ENCODE measurements at regions not wholly inside any gene's neighbourhood (a gene's known extent, or its start where the extent isn't known, plus 50 kb on each side); places are given as distances from the start of the nearest gene placed in this dataset.

DNA sequence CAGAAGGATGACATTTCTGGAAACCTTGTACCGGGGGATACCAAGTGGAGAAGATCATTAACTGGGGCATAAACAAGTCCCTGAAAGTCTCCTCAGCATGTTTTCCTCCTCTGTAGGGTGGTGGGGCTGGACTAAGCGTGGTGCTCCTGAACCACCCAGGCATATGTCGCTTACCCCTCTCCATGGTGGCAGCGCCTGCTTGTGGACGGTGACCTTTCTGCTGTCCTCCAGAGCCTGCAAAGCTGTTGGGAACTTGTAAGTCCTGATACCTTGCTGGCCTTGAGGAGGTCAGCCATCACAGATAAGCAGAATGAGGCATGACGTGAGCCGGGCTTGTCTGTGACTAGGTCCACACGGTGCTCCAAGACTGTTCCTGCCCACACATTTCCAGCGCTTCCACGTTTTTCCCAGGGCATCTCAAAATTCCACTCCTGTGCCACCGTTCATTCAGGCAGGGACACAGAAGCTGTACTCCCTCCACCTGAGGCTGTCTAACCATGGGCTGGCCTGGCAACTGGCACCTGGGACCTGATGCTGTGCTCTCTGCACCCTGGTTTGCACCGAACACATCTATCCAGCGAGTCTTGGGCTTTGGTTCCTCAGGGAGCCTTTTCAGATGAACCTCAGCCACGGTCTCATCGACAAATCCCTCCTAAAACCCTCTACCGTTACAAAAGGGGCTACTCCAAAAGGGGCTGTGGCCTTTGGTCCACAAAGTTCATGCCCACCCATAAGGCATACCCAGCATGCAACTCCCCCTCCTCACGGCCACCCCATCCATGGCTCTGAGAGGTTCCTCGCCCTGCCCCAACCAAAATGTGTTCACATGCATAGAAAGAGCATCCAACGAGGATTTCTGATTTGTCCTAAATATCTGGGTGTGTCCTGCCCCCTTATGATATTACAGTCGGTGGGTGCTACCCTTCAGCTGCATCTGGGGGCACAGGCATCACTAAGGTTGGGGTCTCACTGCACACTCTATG is 199.6 kb upstream of the DIO3 start:
- Histone ChIP-seq H3K9me3 (ENCODE audit: low read length) (no peaks in the 10 kb centered on the region), H3K4me3 (ENCODE audit: low read length) (no peak overlapping the region), H3K79me2 (replicated peaks; ENCODE audit: insufficient read depth, low read length) (no peaks in the 10 kb centered on the region), H3K36me3 (ENCODE audit: insufficient read depth, low read length) (no peaks in the 10 kb centered on the region), H3K27ac (ENCODE audit: low read length) (no peak overlapping the region), H3K9ac (ENCODE audit: low read length) (no peak overlapping the region), H2AFZ (ENCODE audit: low read depth, low read length) (no peak overlapping the region), H3F3A (ENCODE audit: insufficient read depth, low read length, poor library complexity, severe bottlenecking) (no peaks in the 10 kb centered on the region), H3K4me2 (ENCODE audit: low read length) (no peak overlapping the region), H4K20me1 (ENCODE audit: insufficient read depth) (no peaks in the 10 kb centered on the region), H3K9me2 (ENCODE audit: insufficient read depth, low read length) (no peaks in the 10 kb centered on the region), H3K27me3 (ENCODE audit: insufficient read depth, low read depth, low read length) (no peaks in the 10 kb centered on the region)
- TF ChIP-seq RAD21 (conservative IDR thresholded peaks at IDR 0.05) (no peak), EP300 (conservative IDR thresholded peaks at IDR 0.05; ENCODE audit: poor library complexity, severe bottlenecking) (no peak), SMC3 (conservative IDR thresholded peaks at IDR 0.05; ENCODE audit: poor library complexity) (no peak), POLR2AphosphoS5 (IDR thresholded peaks at IDR 0.05) (no peak), EZH2 (IDR thresholded peaks at IDR 0.05; ENCODE audit: borderline replicate concordance, insufficient read depth, low read length, poor library complexity, severe bottlenecking) (no peak), MXI1 (conservative IDR thresholded peaks at IDR 0.05; ENCODE audit: poor library complexity, severe bottlenecking) (no peak), TAF1 (IDR thresholded peaks at IDR 0.05; ENCODE audit: low read depth) (no peak)
- TF ChIP-seq, protein P1, sequence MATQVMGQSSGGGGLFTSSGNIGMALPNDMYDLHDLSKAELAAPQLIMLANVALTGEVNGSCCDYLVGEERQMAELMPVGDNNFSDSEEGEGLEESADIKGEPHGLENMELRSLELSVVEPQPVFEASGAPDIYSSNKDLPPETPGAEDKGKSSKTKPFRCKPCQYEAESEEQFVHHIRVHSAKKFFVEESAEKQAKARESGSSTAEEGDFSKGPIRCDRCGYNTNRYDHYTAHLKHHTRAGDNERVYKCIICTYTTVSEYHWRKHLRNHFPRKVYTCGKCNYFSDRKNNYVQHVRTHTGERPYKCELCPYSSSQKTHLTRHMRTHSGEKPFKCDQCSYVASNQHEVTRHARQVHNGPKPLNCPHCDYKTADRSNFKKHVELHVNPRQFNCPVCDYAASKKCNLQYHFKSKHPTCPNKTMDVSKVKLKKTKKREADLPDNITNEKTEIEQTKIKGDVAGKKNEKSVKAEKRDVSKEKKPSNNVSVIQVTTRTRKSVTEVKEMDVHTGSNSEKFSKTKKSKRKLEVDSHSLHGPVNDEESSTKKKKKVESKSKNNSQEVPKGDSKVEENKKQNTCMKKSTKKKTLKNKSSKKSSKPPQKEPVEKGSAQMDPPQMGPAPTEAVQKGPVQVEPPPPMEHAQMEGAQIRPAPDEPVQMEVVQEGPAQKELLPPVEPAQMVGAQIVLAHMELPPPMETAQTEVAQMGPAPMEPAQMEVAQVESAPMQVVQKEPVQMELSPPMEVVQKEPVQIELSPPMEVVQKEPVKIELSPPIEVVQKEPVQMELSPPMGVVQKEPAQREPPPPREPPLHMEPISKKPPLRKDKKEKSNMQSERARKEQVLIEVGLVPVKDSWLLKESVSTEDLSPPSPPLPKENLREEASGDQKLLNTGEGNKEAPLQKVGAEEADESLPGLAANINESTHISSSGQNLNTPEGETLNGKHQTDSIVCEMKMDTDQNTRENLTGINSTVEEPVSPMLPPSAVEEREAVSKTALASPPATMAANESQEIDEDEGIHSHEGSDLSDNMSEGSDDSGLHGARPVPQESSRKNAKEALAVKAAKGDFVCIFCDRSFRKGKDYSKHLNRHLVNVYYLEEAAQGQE (IDR thresholded peaks at IDR 0.05; ENCODE audit: borderline replicate concordance), result no peak
- TF ChIP-seq, protein P2, sequence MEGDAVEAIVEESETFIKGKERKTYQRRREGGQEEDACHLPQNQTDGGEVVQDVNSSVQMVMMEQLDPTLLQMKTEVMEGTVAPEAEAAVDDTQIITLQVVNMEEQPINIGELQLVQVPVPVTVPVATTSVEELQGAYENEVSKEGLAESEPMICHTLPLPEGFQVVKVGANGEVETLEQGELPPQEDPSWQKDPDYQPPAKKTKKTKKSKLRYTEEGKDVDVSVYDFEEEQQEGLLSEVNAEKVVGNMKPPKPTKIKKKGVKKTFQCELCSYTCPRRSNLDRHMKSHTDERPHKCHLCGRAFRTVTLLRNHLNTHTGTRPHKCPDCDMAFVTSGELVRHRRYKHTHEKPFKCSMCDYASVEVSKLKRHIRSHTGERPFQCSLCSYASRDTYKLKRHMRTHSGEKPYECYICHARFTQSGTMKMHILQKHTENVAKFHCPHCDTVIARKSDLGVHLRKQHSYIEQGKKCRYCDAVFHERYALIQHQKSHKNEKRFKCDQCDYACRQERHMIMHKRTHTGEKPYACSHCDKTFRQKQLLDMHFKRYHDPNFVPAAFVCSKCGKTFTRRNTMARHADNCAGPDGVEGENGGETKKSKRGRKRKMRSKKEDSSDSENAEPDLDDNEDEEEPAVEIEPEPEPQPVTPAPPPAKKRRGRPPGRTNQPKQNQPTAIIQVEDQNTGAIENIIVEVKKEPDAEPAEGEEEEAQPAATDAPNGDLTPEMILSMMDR (IDR thresholded peaks at IDR 0.05; ENCODE audit: poor library complexity, severe bottlenecking), result no peak

- H3K27me3 ChIP-seq (ENCODE audit: insufficient read depth, low read depth, low read length), result no peaks in the 10 kb centered on the region
- TF ChIP-seq RAD21 (conservative IDR thresholded peaks at IDR 0.05) (no peak), TAF1 (IDR thresholded peaks at IDR 0.05; ENCODE audit: low read depth) (no peak), MXI1 (conservative IDR thresholded peaks at IDR 0.05; ENCODE audit: poor library complexity, severe bottlenecking) (no peak), POLR2AphosphoS5 (IDR thresholded peaks at IDR 0.05) (no peak), EP300 (conservative IDR thresholded peaks at IDR 0.05; ENCODE audit: poor library complexity, severe bottlenecking) (no peak), EZH2 (IDR thresholded peaks at IDR 0.05; ENCODE audit: borderline replicate concordance, insufficient read depth, low read length, poor library complexity, severe bottlenecking) (no peak), SMC3 (conservative IDR thresholded peaks at IDR 0.05; ENCODE audit: poor library complexity) (no peak)
- TF ChIP-seq, protein P2 (IDR thresholded peaks at IDR 0.05; ENCODE audit: poor library complexity, severe bottlenecking), result no peak
- TF ChIP-seq, protein P1 (IDR thresholded peaks at IDR 0.05; ENCODE audit: borderline replicate concordance), result no peak
These were observed 198.6 kb upstream of the DIO3 start for GRCh38 chr14:101362529-101363260.

More at GRCh38 chr14:101362529-101363260, 198.6 kb upstream of the DIO3 start:
- no peaks in the 10 kb centered on the region for H3K79me2 ChIP-seq (replicated peaks; ENCODE audit: insufficient read depth, low read length)
- no peaks in the 10 kb centered on the region for H3K9me2 ChIP-seq (ENCODE audit: insufficient read depth, low read length)
- H3F3A ChIP-seq (ENCODE audit: insufficient read depth, low read length, poor library complexity, severe bottlenecking), result no peaks in the 10 kb centered on the region
- H2AFZ ChIP-seq (ENCODE audit: low read depth, low read length), result no peak overlapping the region
- H4K20me1 ChIP-seq (ENCODE audit: insufficient read depth), result no peaks in the 10 kb centered on the region
- no peak overlapping the region for H3K4me3 ChIP-seq (ENCODE audit: low read length)
- no peak overlapping the region for H3K9ac ChIP-seq (ENCODE audit: low read length)
- H3K4me2 ChIP-seq (ENCODE audit: low read length), result no peak overlapping the region
- no peaks in the 10 kb centered on the region for H3K9me3 ChIP-seq (ENCODE audit: low read length)
- H3K27ac ChIP-seq (ENCODE audit: low read length), result peak overlapping the region; percentile 24
- no peaks in the 10 kb centered on the region for H3K36me3 ChIP-seq (ENCODE audit: insufficient read depth, low read length)

All from neural cell (in vitro differentiated cells).